Lower leg skin (tissue), 3 donors: ENCODE measurements at regions not wholly inside any gene's neighbourhood (a gene's known extent, or its start where the extent isn't known, plus 50 kb on each side); places are given as distances from the start of the nearest gene placed in this dataset.

Experiments
- POLR2A ChIP-seq, 2 donors: fragments of 450-650 bp; IDR thresholded peaks; one replicate each; pipeline ENCODE4 v1.6.1; 2016 to 2017; ENCODE audit warnings: antibody characterized with exemption in 2 of 2, mild to moderate bottlenecking in 1 of 2, moderate library complexity in 1 of 2
- TF ChIP-seq, protein P1 (sequence below), 3 donors: fragments of 450-650 bp; IDR thresholded peaks; one replicate each; pipeline ENCODE4 v1.5.1; 2016; ENCODE audit warnings: antibody characterized with exemption in 3 of 3, mild to moderate bottlenecking in 3 of 3, moderate library complexity in 2 of 3

DNA sequence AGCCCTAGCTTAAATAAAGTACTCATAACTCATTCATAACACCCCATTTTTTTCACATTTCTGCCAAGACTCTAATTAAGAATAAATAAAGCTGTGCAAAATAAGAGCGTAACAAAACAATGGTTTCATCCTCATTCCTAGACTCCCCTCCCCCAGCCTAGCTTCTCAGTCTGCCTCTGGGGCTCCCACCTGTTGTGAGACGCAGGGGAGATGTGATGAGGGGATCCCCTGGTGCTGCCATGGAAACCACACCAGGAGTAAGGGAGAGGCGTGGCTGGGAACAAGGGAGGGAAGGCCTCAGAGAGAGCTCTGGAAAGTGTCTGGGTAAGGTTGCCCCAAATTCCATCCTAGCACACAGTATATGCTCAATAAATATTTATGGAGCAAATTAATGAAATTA lies 93.3 kb upstream of the USP29 start:
- TF ChIP-seq POLR2A (IDR thresholded peaks at IDR 0.05): no peak
- TF ChIP-seq, protein P1, sequence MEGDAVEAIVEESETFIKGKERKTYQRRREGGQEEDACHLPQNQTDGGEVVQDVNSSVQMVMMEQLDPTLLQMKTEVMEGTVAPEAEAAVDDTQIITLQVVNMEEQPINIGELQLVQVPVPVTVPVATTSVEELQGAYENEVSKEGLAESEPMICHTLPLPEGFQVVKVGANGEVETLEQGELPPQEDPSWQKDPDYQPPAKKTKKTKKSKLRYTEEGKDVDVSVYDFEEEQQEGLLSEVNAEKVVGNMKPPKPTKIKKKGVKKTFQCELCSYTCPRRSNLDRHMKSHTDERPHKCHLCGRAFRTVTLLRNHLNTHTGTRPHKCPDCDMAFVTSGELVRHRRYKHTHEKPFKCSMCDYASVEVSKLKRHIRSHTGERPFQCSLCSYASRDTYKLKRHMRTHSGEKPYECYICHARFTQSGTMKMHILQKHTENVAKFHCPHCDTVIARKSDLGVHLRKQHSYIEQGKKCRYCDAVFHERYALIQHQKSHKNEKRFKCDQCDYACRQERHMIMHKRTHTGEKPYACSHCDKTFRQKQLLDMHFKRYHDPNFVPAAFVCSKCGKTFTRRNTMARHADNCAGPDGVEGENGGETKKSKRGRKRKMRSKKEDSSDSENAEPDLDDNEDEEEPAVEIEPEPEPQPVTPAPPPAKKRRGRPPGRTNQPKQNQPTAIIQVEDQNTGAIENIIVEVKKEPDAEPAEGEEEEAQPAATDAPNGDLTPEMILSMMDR (IDR thresholded peaks at IDR 0.05): no peak
